Kidney epithelial cell (primary cell): ENCODE measurements at regions not wholly inside any gene's neighbourhood (a gene's known extent, or its start where the extent isn't known, plus 50 kb on each side); places are given as distances from the start of the nearest gene placed in this dataset.

ENCODE experiments used
- DNase-seq: peaks from one replicate; pipeline ENCODE4 v3.0.0-alpha.2; 2010; ENCODE audit warnings: low read depth
- H3K27me3 ChIP-seq: 2 replicates; pipeline ENCODE4 v1.6.0; 2011; ENCODE audit warnings: low read length; ENCODE audit not compliant: control insufficient read depth, insufficient read depth
- H3K36me3 ChIP-seq: 2 replicates; pipeline ENCODE4 v1.5.1; 2011; ENCODE audit warnings: low read length; ENCODE audit not compliant: control insufficient read depth, insufficient read depth
- H3K4me3 ChIP-seq: 2 replicates; pipeline ENCODE4 v1.5.1; 2011; ENCODE audit warnings: low read depth, mild to moderate bottlenecking, control low read depth, low read length
- CTCF ChIP-seq: IDR thresholded peaks from 2 replicates; pipeline ENCODE4 v1.5.1; 2011; ENCODE audit warnings: mild to moderate bottlenecking, moderate library complexity, low read length, control low read depth, inconsistent platforms; ENCODE audit not compliant: insufficient read depth, poor library complexity, severe bottlenecking

- TF ChIP-seq CTCF = no peak
- no peak for DNase-seq
- no peaks in the 10 kb centered on the region for H3K27me3 ChIP-seq
- H3K4me3 ChIP-seq = no peak overlapping the region
- no peaks in the 10 kb centered on the region for H3K36me3 ChIP-seq
These were observed 65.6 kb upstream of the TMEM72 start for GRCh38 chr10:44845361-44846175.

- no peak for DNase-seq
- no peaks in the 10 kb centered on the region for H3K36me3 ChIP-seq
- no peaks in the 10 kb centered on the region for H3K27me3 ChIP-seq
- no peak for TF ChIP-seq CTCF
- H3K4me3 ChIP-seq = no peak overlapping the region
These were observed 64.0 kb upstream of the TMEM72 start for GRCh38 chr10:44847110-44847509.

GRCh38 chr10:44848211-44848610 lies 62.9 kb upstream of the TMEM72 start:
- no peak for DNase-seq
- Histone ChIP-seq H3K36me3 (no peaks in the 10 kb centered on the region), H3K4me3 (no peak overlapping the region), H3K27me3 (no peaks in the 10 kb centered on the region)
- no peak for TF ChIP-seq CTCF

- DNase-seq = no peak
- no peak for TF ChIP-seq CTCF
- H3K27me3 ChIP-seq = no peaks in the 10 kb centered on the region
- H3K4me3 ChIP-seq = no peak overlapping the region
- no peaks in the 10 kb centered on the region for H3K36me3 ChIP-seq
These were observed 61.2 kb upstream of the TMEM72 start for GRCh38 chr10:44849936-44850335.

GRCh38 chr10:44850356-44850934 lies 60.7 kb upstream of the TMEM72 start:
- Histone ChIP-seq H3K4me3 (no peak overlapping the region), H3K27me3 (no peaks in the 10 kb centered on the region), H3K36me3 (no peaks in the 10 kb centered on the region)
- no peak for TF ChIP-seq CTCF
- no peak for DNase-seq

GRCh38 chr10:44851413-44851812 lies 59.7 kb upstream of the TMEM72 start:
- DNase-seq = no peak
- Histone ChIP-seq H3K4me3 (no peak overlapping the region), H3K36me3 (no peaks in the 10 kb centered on the region), H3K27me3 (no peaks in the 10 kb centered on the region)
- TF ChIP-seq CTCF = no peak
